HG03575 (cell line): ENCODE measurements at regions not wholly inside any gene's neighbourhood (a gene's known extent, or its start where the extent isn't known, plus 50 kb on each side); places are given as distances from the start of the nearest gene placed in this dataset.
"Not testable (repeated sequence)": the region's sequence is repeated elsewhere in the genome, so short reads cannot be mapped to it uniquely, and the experiment has no call there.

Experiments used
- ATAC-seq: cut with Tn5 transposase; IDR thresholded peaks from one replicate; pipeline ENCODE4 v1.9.1; 2021; ENCODE audit not compliant: unreplicated experiment, insufficient number of reproducible peaks, low FRiP score; ENCODE audit errors: extremely low read depth

- ATAC-seq = no peak
Measured at GRCh38 chr15:79529157-79529785, 97.1 kb downstream of the MINAR1 start.

DNA sequence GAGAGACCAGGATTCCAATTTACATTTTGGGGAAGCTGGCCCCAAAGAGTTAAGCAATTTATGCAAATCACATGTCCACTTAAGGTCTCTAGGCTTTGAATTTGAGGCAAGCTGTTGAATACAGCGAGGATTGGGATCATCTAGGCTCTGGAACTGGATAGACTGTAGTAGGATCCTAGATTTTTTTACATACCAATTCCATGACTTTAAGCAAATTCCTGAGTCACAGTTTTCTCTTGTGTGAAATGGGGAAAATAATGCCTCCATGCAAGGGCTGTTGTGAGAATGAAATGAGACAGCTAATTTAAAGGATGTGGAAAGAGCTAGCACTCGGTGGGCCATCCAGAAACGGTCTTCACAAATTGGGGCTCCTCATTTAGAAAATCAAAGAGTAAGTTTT is 103.4 kb downstream of the MINAR1 start:
- ATAC-seq = no peak

GRCh38 chr15:79538527-79538926 is 106.4 kb downstream of the MINAR1 start:
- ATAC-seq = no peak

DNA sequence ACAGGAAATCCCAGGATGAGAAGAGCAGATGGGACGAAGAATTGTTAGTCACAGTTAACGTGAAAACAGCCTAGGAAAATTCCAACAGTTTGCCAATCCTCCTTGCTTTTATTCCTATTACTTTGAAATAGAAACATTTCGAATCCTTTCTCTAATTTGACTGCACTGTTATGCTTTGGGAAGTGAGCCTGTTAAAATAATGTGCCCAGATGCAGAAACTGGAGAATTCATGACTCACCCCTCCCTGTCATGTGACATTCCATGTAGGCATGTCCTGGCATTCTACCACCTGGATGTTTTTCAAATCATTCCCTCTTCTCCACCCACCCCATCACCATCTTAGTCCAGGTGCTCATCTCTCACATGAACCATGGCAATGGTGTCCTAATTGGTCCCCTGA is 107.3 kb downstream of the MINAR1 start:
- ATAC-seq = no peak

- no peak for ATAC-seq
Measured at GRCh38 chr15:79540551-79540950, 108.4 kb downstream of the MINAR1 start.

DNA sequence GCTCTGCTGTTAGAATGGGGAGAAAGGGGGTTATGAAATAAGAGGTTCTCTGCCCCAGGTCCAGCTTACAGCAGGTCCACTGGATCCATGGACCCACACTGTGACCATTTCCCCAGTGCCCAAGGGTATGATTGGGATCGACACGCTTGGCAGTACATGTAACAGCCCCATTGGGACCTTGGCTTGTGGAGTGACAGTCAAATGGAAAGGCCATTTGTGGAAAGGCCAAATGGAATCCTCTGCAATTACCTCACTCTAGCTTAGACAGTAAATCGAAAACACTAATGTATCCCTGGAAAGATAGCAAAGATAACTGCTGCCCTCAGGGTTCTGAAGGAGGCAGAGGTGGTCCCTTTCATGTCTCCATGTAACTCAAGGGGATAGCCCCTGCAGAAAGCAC is 109.1 kb downstream of the MINAR1 start:
- no peak for ATAC-seq

DNA sequence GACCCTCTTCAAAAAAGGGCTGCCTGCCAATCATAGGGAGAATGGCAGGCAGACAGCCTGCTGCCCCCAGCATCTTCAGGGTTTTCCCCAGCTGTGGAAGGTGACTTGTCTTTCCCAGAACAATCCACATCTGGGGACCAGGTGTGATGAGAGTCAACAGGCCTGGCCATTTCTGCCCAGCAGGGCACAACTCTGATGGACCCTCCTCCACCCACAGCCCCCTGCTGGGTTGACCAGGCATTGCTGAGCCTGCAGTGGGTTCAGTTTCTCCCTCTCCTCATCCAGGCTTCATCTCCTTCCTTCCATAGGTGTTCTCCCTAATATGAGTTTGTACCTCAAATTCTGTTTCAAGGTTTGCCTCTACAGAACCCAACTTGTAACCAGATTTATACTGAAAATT is 111.0 kb downstream of the MINAR1 start:
- ATAC-seq = no peak

DNA sequence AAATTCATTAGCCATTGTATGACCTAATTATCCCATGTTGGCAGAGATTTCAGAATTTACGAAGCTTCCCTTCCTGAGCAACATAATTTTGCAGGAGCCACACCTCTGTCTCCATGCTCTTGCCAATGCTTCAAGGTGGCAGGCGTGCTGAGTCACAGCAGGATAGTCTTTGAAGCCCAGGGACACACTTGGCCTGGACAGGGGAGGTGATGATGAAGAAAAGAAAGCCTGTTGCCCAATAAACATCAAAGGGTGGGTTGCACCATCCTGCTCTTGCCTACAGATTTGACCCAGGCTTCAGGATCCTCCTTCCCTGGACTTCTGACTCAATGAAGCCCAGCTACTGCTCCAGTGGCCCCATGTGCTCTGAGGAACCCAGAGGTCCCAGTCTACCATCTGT is 117.1 kb downstream of the MINAR1 start:
- no peak for ATAC-seq

GRCh38 chr15:79560384-79560783 is 128.2 kb downstream of the MINAR1 start:
- no peak for ATAC-seq

DNA sequence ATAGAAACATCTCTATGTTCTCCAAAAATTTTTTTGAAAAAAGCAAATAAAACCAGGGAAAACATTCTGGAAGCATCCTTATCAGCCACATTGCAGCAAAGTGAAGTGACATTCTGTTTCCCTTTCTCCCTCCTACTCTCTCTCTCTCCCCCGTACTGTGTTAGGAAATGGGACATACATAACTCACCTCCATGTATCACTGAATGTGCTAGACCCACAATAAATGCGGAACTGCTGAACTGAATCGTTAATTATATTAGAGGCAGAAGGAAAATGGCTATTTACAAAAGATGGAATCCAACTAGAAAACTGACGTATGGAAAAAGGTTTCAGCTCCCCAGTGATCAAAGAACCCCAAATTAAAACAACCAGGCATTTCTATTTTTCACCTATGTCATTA is 129.8 kb downstream of the MINAR1 start:
- no peak for ATAC-seq

GRCh38 chr15:79562403-79562815 is 130.3 kb downstream of the MINAR1 start:
- ATAC-seq = no peak

- ATAC-seq = no peak
Measured at GRCh38 chr15:79562899-79563298, 130.8 kb downstream of the MINAR1 start.

GRCh38 chr15:79570004-79570403 is 137.9 kb downstream of the MINAR1 start:
- no peak for ATAC-seq

GRCh38 chr15:79572691-79573404 is 140.7 kb downstream of the MINAR1 start:
- ATAC-seq = no peak

- ATAC-seq = not testable (repeated sequence)
Measured at GRCh38 chr15:79574431-79575273, 142.5 kb downstream of the MINAR1 start.

GRCh38 chr15:79582650-79583049 is 150.5 kb downstream of the MINAR1 start:
- ATAC-seq = no peak

DNA sequence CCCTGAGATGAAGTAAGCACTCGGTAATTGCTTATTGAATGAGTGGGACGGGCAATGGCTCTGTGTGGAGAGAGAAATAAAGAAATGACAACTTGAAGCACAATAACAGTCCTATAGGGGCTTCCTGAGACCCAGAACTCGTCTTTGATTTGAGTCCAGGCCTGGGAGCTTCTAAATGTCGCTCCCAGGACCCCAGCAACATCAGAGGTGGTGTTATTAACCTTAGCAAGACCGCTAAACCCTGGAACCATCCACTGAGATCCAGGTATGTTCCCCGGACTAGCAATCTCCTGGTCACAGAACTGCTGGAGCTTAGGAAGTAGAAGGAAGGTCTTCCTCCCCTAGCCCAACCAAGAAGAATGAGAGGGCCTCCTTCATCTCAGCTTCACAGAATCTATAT is 160.0 kb downstream of the MINAR1 start:
- ATAC-seq = no peak

DNA sequence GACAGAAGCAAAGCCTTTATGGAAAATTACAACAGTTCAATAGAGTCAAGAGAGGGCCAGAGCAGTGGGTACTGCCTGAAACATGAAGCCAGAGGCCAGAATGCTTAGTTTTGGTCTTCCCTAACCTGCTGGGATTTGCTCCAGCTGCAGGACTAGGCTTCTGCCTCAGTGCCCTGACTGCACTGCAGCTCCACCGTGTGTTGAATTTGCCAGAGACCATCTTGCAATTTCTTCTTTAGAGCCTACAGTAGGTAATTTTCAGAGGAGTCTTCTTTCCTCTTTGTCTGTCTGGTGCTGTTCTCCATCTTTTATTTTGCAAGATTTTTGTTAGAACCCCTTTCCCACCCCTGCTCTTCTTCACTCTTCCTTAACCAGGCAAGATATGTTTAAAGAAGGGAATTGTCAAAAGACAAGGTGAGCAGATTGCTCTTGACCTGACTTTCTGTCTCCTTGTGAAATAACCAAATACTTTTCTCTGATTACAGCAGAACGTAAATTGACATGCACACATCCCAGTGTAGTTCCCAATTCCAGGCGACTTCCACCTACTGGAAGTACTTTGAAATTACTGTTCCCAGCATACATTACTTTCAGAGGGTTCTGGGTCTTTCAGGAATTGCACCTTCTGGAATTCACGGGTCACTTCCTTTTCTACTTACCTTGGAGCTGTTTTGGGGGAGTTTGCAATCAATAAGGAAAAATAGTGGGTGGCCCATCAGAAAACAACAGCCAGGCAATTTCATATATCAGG is 161.2 kb downstream of the MINAR1 start:
- no peak for ATAC-seq

DNA sequence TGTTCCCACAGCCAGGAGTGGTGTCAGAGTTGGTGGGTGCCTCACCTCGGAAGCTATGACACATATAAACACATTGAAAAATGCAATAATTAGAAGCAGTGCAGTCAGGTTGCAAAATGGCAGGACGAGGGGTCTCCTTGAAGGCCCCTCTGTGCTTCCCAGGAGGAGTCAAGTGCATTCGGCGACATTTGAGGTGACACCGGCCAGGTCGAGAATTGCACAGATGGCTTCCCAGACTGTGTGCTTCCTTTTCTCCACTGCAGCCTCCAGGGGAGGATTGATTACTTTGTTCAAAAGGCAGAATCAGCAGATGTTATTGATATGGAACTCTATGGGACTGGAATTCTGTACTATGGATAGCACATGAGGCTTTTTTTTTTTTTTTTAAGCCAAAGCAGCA is 163.2 kb downstream of the MINAR1 start:
- ATAC-seq = no peak
